H9 (cell line): ENCODE measurements at regions not wholly inside any gene's neighbourhood (a gene's known extent, or its start where the extent isn't known, plus 50 kb on each side); places are given as distances from the start of the nearest gene placed in this dataset.

Experiments used
- DNase-seq: peaks from one replicate; pipeline ENCODE4 v3.0.0-alpha.2; 2017
- H2AFZ ChIP-seq: one replicate; pipeline ENCODE4 v1.6.1; 2013; ENCODE audit warnings: mild to moderate bottlenecking, low read length, control low read depth, moderate library complexity
- H2AK5ac ChIP-seq: 2 replicates; pipeline ENCODE4 v1.6.1; 2013; ENCODE audit warnings: low read length, control low read depth, mixed read lengths; ENCODE audit not compliant: insufficient read length
- H2BK120ac ChIP-seq: one replicate; pipeline ENCODE4 v1.6.1; 2013; ENCODE audit warnings: low read depth, mild to moderate bottlenecking, low read length, control low read depth, inconsistent platforms; ENCODE audit not compliant: poor library complexity, severe bottlenecking
- H2BK12ac ChIP-seq: 2 replicates; pipeline ENCODE4 v1.6.1; 2013; ENCODE audit warnings: low read length, control low read depth, mixed read lengths, low read depth; ENCODE audit not compliant: insufficient read length
- H2BK15ac ChIP-seq: 2 replicates; pipeline ENCODE4 v1.6.1; 2013; ENCODE audit warnings: low read depth, low read length, control low read depth
- H2BK20ac ChIP-seq: one replicate; pipeline ENCODE4 v1.6.1; 2013; ENCODE audit warnings: low read depth, mild to moderate bottlenecking, low read length, control low read depth, inconsistent platforms; ENCODE audit not compliant: poor library complexity, severe bottlenecking
- H2BK5ac ChIP-seq: 2 replicates; pipeline ENCODE4 v1.6.1; 2013; ENCODE audit warnings: low read length, control low read depth, mixed read lengths; ENCODE audit not compliant: insufficient read length
- H3K14ac ChIP-seq: 2 replicates; pipeline ENCODE4 v1.6.1; 2013; ENCODE audit warnings: low read length, control low read depth; ENCODE audit not compliant: insufficient read depth
- H3K18ac ChIP-seq: 2 replicates; pipeline ENCODE4 v1.6.1; 2013; ENCODE audit warnings: low read depth, mild to moderate bottlenecking, mixed read lengths, low read length, control low read depth; ENCODE audit not compliant: insufficient read length
- H3K23ac ChIP-seq: 2 replicates; pipeline ENCODE4 v1.6.1; 2013; ENCODE audit warnings: low read length, control low read depth, mixed read lengths, low read depth; ENCODE audit not compliant: insufficient read length
- H3K23me2 ChIP-seq: 2 replicates; pipeline ENCODE4 v1.6.1; 2013; ENCODE audit warnings: low read depth, mild to moderate bottlenecking, mixed read lengths, low read length, control low read depth; ENCODE audit not compliant: insufficient read length, poor library complexity, severe bottlenecking
- H3K27ac ChIP-seq: 2 replicates; pipeline ENCODE4 v1.5.1; 2013; ENCODE audit warnings: low read length, control low read depth, mixed read lengths, low read depth; ENCODE audit not compliant: insufficient read length
- H3K27me3 ChIP-seq: 2 replicates; pipeline ENCODE4 v1.6.1; 2013; ENCODE audit warnings: low read length, control low read depth, inconsistent platforms; ENCODE audit not compliant: insufficient read depth
- H3K4ac ChIP-seq: 2 replicates; pipeline ENCODE4 v1.6.1; 2013; ENCODE audit warnings: low read depth, mild to moderate bottlenecking, control low read depth, inconsistent platforms, low read length, moderate library complexity
- H3K4me1 ChIP-seq: 2 replicates; pipeline ENCODE4 v1.6.1; 2013; ENCODE audit warnings: low read length, control low read depth, inconsistent platforms; ENCODE audit not compliant: insufficient read depth
- H3K4me2 ChIP-seq: 2 replicates; pipeline ENCODE4 v1.6.1; 2013; ENCODE audit warnings: low read length, control low read depth, mixed read lengths; ENCODE audit not compliant: insufficient read length, insufficient read depth
- H3K56ac ChIP-seq: 2 replicates; pipeline ENCODE4 v1.6.1; 2013; ENCODE audit warnings: low read depth, mild to moderate bottlenecking, mixed read lengths, low read length, control low read depth; ENCODE audit not compliant: insufficient read length
- H3K79me1 ChIP-seq: 2 replicates; pipeline ENCODE4 v1.6.1; 2013; ENCODE audit warnings: low read depth, mild to moderate bottlenecking, moderate library complexity, low read length, control low read depth, inconsistent platforms; ENCODE audit not compliant: insufficient read depth, poor library complexity, severe bottlenecking
- H3K79me2 ChIP-seq: 2 replicates; pipeline ENCODE4 v1.6.1; 2013; ENCODE audit warnings: low read length, control low read depth, inconsistent platforms; ENCODE audit not compliant: insufficient read depth
- H3K9ac ChIP-seq: 2 replicates; pipeline ENCODE4 v1.6.1; 2013; ENCODE audit warnings: low read length, control low read depth, mixed read lengths; ENCODE audit not compliant: insufficient read length; ENCODE audit errors: extremely low read depth
- H3K9me3 ChIP-seq: one replicate; pipeline ENCODE4 v1.6.1; 2013; ENCODE audit warnings: low read depth, low read length, inconsistent platforms; ENCODE audit not compliant: control insufficient read depth
- H3T11ph ChIP-seq: one replicate; pipeline ENCODE4 v1.6.1; 2013; ENCODE audit warnings: mild to moderate bottlenecking, low read length, control low read depth, inconsistent platforms
- H4K20me1 ChIP-seq: one replicate; pipeline ENCODE4 v1.6.1; 2013; ENCODE audit not compliant: control insufficient read depth, insufficient read length, insufficient read depth
- H4K5ac ChIP-seq: 2 replicates; pipeline ENCODE4 v1.6.1; 2013; ENCODE audit warnings: low read depth, mild to moderate bottlenecking, mixed read lengths, low read length, control low read depth; ENCODE audit not compliant: insufficient read length
- H4K8ac ChIP-seq: replicated peaks from 2 replicates; pipeline ENCODE4 v1.6.1; 2013; ENCODE audit warnings: low read length, control low read depth, mixed read lengths, low read depth; ENCODE audit not compliant: insufficient read length
- H4K91ac ChIP-seq: 2 replicates; pipeline ENCODE4 v1.6.1; 2013; ENCODE audit warnings: low read depth, mild to moderate bottlenecking, moderate library complexity, mixed read lengths, low read length, control low read depth; ENCODE audit not compliant: insufficient read length
- H3K27ac Mint-ChIP-seq, 3 experiments: 2 replicates in 2 of 3; 3 replicates in 1 of 3; pipeline ENCODE4 v1.8.0; 2020 to 2021; ENCODE audit warnings: mixed read lengths in 3 of 3, mild to moderate bottlenecking in 1 of 3, moderate library complexity in 1 of 3
- H3K27me3 Mint-ChIP-seq: 2 replicates; pipeline ENCODE4 v1.8.0; 2021; ENCODE audit warnings: low read depth, mild to moderate bottlenecking, moderate library complexity, mixed read lengths
- H3K36me3 Mint-ChIP-seq, 3 experiments: 2 replicates in 2 of 3; 3 replicates in 1 of 3; pipeline ENCODE4 v1.8.0; 2020 to 2021; ENCODE audit warnings: low read depth in 3 of 3, mixed read lengths in 3 of 3; ENCODE audit not compliant: insufficient read depth in 1 of 3
- H3K4me1 Mint-ChIP-seq, 2 experiments: 2 replicates each; pipeline ENCODE4 v1.8.0; 2020; ENCODE audit warnings: mixed read lengths in 2 of 2
- H3K4me3 Mint-ChIP-seq, 2 experiments: 2 replicates in 1 of 2; 3 replicates in 1 of 2; pipeline ENCODE4 v1.8.0; 2020 to 2021; ENCODE audit warnings: mild to moderate bottlenecking in 2 of 2, mixed read lengths in 2 of 2, moderate library complexity in 1 of 2
- H3K9me3 Mint-ChIP-seq, 2 experiments: 2 replicates in 1 of 2; 3 replicates in 1 of 2; pipeline ENCODE4 v1.8.0; 2020; ENCODE audit warnings: mild to moderate bottlenecking in 2 of 2, mixed read lengths in 2 of 2, moderate library complexity in 1 of 2
- WGBS: extraction: QIAGEN DNeasy Blood & Tissue Kit; methylation state at CpG from one replicate; pipeline ENCODE4 v1.1.7; 2013; ENCODE audit warnings: missing lambda C conversion rate, low lambda C conversion rate, mixed read lengths; ENCODE audit not compliant: insufficient read length; ENCODE audit errors: extremely low coverage; 5-methylcytosine and 5-hydroxymethylcytosine counted together
- TF ChIP-seq, protein P1 (sequence below): fragments of 200-600 bp; sonication (generic); conservative IDR thresholded peaks from 3 replicates; pipeline ENCODE4 v1.8.0; 2021; ENCODE audit warnings: antibody characterized with exemption, mild to moderate bottlenecking

DNA sequence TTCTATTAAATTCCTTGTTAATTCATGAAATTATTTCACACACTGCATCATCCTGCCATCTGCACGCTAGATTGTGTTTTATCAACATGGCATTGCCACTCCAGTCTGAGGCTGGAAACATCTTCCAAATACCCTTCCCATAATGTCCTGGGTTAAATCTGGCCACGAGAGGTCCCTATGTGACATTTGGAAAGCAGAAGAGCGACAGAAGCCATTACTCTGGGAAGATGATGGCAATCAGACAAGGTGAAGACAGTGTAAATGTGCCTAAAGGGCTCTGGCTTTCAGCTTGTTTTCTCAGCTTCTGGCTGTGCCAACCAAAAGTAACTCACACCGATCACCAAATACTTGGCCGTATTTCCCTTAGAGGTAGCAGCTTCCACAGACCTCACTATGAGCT, 144.8 kb downstream of the CAPZA3 start:
- Histone ChIP-seq H2BK120ac (no peak overlapping the region), H3K56ac (no peak overlapping the region), H3K79me1 (no peaks in the 10 kb centered on the region), H3K18ac (no peak overlapping the region), H2BK15ac (no peak overlapping the region), H2AK5ac (no peak overlapping the region), H3K4me2 (no peak overlapping the region), H3K9ac (no peak overlapping the region), H3K27me3 (no peaks in the 10 kb centered on the region), H2AFZ (no peak overlapping the region), H3K23ac (no peak overlapping the region), H3K79me2 (no peaks in the 10 kb centered on the region), H3K9me3 (no peaks in the 10 kb centered on the region), H3K4ac (no peak overlapping the region), H4K20me1 (no peaks in the 10 kb centered on the region), H2BK5ac (no peak overlapping the region), H3K4me1 (0 out of 2 replicates have a peak, but pooled peaks cover under 1% of the 10 kb centered on the region), H4K91ac (no peak overlapping the region), H3K23me2 (no peaks in the 10 kb centered on the region), H4K5ac (no peak overlapping the region), H2BK12ac (no peak overlapping the region), H3K14ac (no peak overlapping the region), H3K27ac (no peak overlapping the region), H3T11ph (no peak overlapping the region), H4K8ac (no peak overlapping the region), H2BK20ac (no peak overlapping the region)
- WGBS, result no CpG with 5 or more reads among the region's 5 CpGs
- Mint-ChIP-seq H3K27ac (no peak overlapping the region), H3K4me3 (no peak overlapping the region), H3K4me1 (peaks cover 10 to 13% of the 10 kb centered on the region in 2 experiments), H3K36me3 (peaks cover 0 to 9% (median under 1%) of the 10 kb centered on the region in 3 experiments; a peak in 5 of 7 replicates), H3K27me3 (no peaks in the 10 kb centered on the region), H3K9me3 (peaks cover 6 to 7% of the 10 kb centered on the region in 2 experiments)
- DNase-seq, result no peak
- TF ChIP-seq, protein P1, sequence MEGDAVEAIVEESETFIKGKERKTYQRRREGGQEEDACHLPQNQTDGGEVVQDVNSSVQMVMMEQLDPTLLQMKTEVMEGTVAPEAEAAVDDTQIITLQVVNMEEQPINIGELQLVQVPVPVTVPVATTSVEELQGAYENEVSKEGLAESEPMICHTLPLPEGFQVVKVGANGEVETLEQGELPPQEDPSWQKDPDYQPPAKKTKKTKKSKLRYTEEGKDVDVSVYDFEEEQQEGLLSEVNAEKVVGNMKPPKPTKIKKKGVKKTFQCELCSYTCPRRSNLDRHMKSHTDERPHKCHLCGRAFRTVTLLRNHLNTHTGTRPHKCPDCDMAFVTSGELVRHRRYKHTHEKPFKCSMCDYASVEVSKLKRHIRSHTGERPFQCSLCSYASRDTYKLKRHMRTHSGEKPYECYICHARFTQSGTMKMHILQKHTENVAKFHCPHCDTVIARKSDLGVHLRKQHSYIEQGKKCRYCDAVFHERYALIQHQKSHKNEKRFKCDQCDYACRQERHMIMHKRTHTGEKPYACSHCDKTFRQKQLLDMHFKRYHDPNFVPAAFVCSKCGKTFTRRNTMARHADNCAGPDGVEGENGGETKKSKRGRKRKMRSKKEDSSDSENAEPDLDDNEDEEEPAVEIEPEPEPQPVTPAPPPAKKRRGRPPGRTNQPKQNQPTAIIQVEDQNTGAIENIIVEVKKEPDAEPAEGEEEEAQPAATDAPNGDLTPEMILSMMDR, result no peak; the same call in 2 of the 3 replicates
